GM18861 (cell line): ENCODE measurements at regions not wholly inside any gene's neighbourhood (a gene's known extent, or its start where the extent isn't known, plus 50 kb on each side); places are given as distances from the start of the nearest gene placed in this dataset.

Experiments used
- ATAC-seq: cut with Tn5 transposase; IDR thresholded peaks from one replicate; pipeline ENCODE4 v1.9.1; 2021; ENCODE audit not compliant: unreplicated experiment

DNA sequence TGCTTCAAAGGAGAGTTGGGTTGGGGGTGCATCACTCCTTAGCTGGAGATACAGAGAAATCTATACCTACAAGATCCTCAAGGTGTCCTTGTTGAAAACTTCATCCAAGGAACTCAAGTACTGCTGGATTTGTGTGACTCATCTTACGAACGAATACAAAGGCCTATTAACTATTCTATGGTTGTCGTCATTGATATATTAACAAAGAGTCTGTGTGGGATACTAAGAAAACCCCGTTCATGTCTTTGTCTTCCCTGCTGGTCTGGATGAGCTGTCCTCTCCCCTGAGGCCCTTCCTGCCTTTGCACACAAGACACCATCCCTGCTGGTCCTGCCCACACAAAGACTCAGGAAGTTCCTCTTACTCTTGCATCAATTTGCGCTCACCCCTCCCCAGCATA, 54.9 kb upstream of the IRF2 start:
- no peak for ATAC-seq

DNA sequence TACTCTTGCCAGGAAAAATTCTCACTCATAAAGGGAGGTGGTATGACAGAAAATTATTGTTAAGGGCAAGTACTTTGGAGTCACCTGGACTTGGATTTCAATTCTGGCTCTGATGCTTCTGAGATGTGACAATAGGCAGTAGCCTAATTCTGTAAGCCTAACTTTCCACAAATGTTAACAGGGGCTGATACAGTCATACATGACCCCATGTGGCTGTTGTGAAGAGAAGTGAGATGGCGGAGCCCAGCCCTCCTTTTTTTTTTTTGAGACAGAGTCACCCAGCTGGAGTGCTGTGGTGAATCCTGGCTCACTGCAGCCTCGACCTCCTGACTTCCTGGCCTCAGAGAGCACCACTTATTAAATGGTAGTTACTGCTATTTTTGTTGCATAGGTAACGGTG, 54.4 kb upstream of the IRF2 start:
- no peak for ATAC-seq

DNA sequence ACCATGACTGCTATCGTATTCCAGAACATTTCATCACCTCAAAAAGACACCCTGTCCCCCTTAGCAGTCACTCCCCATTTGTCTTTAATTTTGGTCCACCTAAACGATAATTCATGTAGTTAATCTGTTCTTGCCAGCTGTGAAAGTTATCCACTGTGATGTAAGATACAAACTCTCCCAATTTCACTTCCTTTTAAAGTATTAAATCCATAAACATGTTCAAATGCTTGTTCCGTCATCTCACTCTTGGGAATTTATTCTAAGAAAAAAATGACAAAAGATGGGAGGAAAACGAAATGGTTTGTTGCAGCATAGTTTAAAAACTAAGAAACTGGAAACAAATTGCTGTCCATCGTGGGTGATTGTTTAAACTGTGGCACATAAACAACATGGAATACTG, 53.7 kb upstream of the IRF2 start:
- no peak for ATAC-seq

DNA sequence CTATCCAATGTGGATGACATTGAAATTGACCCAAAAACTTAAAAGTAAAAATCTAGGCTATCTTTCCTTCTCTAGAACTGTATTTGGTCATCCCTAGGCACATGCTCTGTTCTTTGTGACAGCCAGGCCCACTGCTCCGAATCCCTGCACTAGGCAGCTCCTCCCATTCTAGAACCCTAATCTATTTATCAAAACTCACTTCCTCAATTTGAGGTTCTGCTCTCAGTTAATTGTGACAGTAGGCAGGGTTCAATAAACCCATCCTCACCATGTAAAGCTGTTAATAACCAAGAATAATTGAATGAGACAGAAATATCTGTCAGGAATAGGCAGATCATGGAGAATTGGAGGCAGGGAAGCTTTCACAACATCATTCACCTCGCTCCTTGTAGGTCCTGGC, 51.9 kb upstream of the IRF2 start:
- ATAC-seq, result no peak
